Osteoblast (primary cell): ENCODE measurements at regions not wholly inside any gene's neighbourhood (a gene's known extent, or its start where the extent isn't known, plus 50 kb on each side); places are given as distances from the start of the nearest gene placed in this dataset.
A peak's percentile ranks its signal among the peaks of the same experiment; 100 is the strongest.

ENCODE experiments used
- DNase-seq: peaks from one replicate; pipeline ENCODE4 v3.0.0; 2011; ENCODE audit warnings: low spot score, mixed read lengths; ENCODE audit not compliant: insufficient read length; ENCODE audit errors: missing footprints
- H2AFZ ChIP-seq: 2 replicates; pipeline ENCODE4 v1.6.0; 2011; ENCODE audit warnings: mild to moderate bottlenecking, low read length
- H3K27ac ChIP-seq: 2 replicates; pipeline ENCODE4 v1.5.1; 2011; ENCODE audit warnings: mild to moderate bottlenecking, low read depth, low read length, moderate library complexity
- H3K27me3 ChIP-seq: 2 replicates; pipeline ENCODE4 v1.6.0; 2012; ENCODE audit warnings: mild to moderate bottlenecking, control low read depth, inconsistent platforms, low read length, moderate library complexity; ENCODE audit not compliant: insufficient read depth
- H3K36me3 ChIP-seq: 2 replicates; pipeline ENCODE4 v1.5.1; 2011; ENCODE audit warnings: mild to moderate bottlenecking, low read length, control low read depth, moderate library complexity; ENCODE audit not compliant: insufficient read depth
- H3K4me1 ChIP-seq: 2 replicates; pipeline ENCODE4 v1.5.1; 2011; ENCODE audit warnings: mild to moderate bottlenecking, low read length, control low read depth, moderate library complexity; ENCODE audit not compliant: insufficient read depth
- H3K4me2 ChIP-seq: 2 replicates; pipeline ENCODE4 v1.6.0; 2011; ENCODE audit warnings: mild to moderate bottlenecking, low read length; ENCODE audit not compliant: insufficient read depth
- H3K4me3 ChIP-seq: fragments of 200-600 bp; sonication (generic); 3 replicates; pipeline ENCODE4 v1.5.1; 2012; ENCODE audit warnings: mild to moderate bottlenecking, low read length, inconsistent platforms; ENCODE audit not compliant: insufficient read depth
- H3K79me2 ChIP-seq: 2 replicates; pipeline ENCODE4 v1.6.0; 2012; ENCODE audit warnings: mild to moderate bottlenecking, low read length, control low read depth, inconsistent platforms; ENCODE audit not compliant: insufficient read depth
- H3K9me3 ChIP-seq: 2 replicates; pipeline ENCODE4 v1.5.1; 2011; ENCODE audit warnings: low read depth, low read length, control low read depth
- H4K20me1 ChIP-seq: 2 replicates; pipeline ENCODE4 v1.6.0; 2012; ENCODE audit warnings: mild to moderate bottlenecking, low read length, control low read depth; ENCODE audit not compliant: insufficient read depth
- TF ChIP-seq, protein P1 (sequence below): IDR thresholded peaks from 2 replicates; pipeline ENCODE4 v1.5.1; 2011; ENCODE audit warnings: mild to moderate bottlenecking, low read depth, low read length, moderate library complexity; ENCODE audit errors: extremely low read depth

DNA sequence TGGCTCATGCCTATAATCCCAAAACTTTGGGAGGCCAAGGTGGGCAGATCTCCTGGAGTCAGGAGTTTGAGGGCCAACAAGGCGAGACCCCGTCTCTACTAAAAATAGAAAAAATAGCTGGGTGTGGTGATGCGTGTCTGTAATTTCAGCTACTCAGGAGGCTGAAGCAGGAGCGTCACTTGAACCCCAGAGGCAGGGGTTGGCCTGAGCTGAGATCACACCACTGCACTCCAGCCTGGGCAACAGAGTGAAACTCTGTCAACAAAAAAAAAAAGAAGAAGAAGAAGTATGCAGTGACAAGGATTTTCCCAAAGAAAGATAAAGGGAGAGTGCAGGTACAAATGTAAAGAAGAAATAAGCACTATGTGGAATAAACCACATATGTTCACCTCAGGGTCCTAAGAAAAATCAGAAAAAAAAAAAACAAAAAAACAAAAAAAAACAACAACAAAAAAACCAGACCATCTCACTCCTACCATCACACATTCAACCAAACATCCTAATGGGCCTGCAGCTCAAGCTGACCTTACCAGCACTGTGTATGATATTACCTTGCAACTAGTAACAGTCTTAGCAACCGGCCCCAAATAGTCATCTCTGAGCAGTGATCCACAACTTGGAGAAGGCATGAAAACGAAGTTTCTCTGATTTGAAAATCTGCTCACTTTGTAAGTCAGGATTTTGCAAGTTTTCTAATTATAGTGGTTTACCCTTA is 296.7 kb upstream of the PROK2 start:
- H3K4me2 ChIP-seq: peak overlapping the region; percentile 59
- TF ChIP-seq, protein P1, sequence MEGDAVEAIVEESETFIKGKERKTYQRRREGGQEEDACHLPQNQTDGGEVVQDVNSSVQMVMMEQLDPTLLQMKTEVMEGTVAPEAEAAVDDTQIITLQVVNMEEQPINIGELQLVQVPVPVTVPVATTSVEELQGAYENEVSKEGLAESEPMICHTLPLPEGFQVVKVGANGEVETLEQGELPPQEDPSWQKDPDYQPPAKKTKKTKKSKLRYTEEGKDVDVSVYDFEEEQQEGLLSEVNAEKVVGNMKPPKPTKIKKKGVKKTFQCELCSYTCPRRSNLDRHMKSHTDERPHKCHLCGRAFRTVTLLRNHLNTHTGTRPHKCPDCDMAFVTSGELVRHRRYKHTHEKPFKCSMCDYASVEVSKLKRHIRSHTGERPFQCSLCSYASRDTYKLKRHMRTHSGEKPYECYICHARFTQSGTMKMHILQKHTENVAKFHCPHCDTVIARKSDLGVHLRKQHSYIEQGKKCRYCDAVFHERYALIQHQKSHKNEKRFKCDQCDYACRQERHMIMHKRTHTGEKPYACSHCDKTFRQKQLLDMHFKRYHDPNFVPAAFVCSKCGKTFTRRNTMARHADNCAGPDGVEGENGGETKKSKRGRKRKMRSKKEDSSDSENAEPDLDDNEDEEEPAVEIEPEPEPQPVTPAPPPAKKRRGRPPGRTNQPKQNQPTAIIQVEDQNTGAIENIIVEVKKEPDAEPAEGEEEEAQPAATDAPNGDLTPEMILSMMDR: no peak
- H3K27ac ChIP-seq: no peak overlapping the region
- H3K79me2 ChIP-seq: no peaks in the 10 kb centered on the region
- H2AFZ ChIP-seq: no peak overlapping the region
- peaks cover 10% of the 10 kb centered on the region for H3K4me1 ChIP-seq
- H3K4me3 ChIP-seq: no peak overlapping the region
- no peaks in the 10 kb centered on the region for H3K9me3 ChIP-seq
- H3K27me3 ChIP-seq: no peaks in the 10 kb centered on the region
- no peaks in the 10 kb centered on the region for H4K20me1 ChIP-seq
- no peak for DNase-seq
- no peaks in the 10 kb centered on the region for H3K36me3 ChIP-seq

DNA sequence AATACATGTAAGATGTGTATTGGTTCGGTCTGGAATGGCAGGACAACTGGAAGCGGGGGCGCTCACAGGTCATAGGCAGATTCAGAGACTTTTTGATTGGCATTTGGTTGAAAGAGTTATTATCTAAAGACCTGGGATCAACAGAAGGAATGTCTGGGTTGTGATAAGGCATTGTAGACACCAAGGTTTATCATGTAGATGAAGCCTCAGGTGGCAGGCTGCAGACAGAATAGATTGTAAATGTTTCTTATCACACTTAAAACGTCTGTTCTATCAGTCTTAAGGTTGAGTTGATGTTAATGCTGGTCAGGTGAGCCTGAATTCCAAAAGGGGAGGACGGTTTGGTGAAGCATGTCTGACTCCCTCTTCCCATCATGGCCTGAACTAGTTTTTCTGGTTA is 295.9 kb upstream of the PROK2 start:
- H3K9me3 ChIP-seq: peaks cover 2% of the 10 kb centered on the region
- H3K79me2 ChIP-seq: no peaks in the 10 kb centered on the region
- H3K27me3 ChIP-seq: no peaks in the 10 kb centered on the region
- no peaks in the 10 kb centered on the region for H4K20me1 ChIP-seq
- H3K4me3 ChIP-seq: no peak overlapping the region
- H3K4me1 ChIP-seq: peaks cover 10% of the 10 kb centered on the region
- H3K36me3 ChIP-seq: no peaks in the 10 kb centered on the region
- H3K27ac ChIP-seq: no peak overlapping the region
- no peak for DNase-seq
- H3K4me2 ChIP-seq: no peak overlapping the region
- no peak overlapping the region for H2AFZ ChIP-seq
- TF ChIP-seq, protein P1: no peak

GRCh38 chr3:72080095-72080494 is 295.1 kb upstream of the PROK2 start:
- Histone ChIP-seq H3K4me1 (peaks cover 10% of the 10 kb centered on the region), H2AFZ (no peak overlapping the region), H4K20me1 (no peaks in the 10 kb centered on the region), H3K9me3 (peaks cover 2% of the 10 kb centered on the region), H3K4me2 (no peak overlapping the region), H3K27me3 (no peaks in the 10 kb centered on the region), H3K27ac (no peak overlapping the region), H3K79me2 (no peaks in the 10 kb centered on the region), H3K4me3 (no peak overlapping the region), H3K36me3 (no peaks in the 10 kb centered on the region)
- TF ChIP-seq, protein P1: no peak
- no peak for DNase-seq

DNA sequence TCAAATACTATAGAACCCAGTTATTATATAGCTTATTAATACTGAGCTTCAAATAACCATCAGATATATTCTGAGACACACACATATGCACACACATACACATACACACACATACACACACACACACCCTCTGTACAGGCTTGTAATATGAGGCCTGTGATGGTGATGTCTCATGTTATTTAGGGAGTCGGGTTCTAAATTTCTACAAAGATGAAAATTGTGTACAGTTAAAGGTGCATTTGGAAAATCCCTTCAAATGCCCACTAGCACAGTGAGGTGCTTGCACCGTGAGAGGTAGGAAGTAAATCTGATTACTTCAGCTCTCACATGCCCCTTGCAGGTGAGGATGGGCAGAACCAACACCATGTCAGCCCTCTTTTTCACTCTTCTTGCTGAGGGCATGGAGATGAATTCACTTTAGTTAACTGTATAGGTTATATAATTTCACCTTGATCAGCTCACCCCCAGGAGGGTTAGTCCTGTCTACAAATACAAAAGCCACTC is 294.5 kb upstream of the PROK2 start:
- no peaks in the 10 kb centered on the region for H4K20me1 ChIP-seq
- no peak for DNase-seq
- H3K4me1 ChIP-seq: peaks cover 10% of the 10 kb centered on the region
- H3K36me3 ChIP-seq: no peaks in the 10 kb centered on the region
- TF ChIP-seq, protein P1: no peak
- no peaks in the 10 kb centered on the region for H3K79me2 ChIP-seq
- peaks cover 2% of the 10 kb centered on the region for H3K9me3 ChIP-seq
- H3K4me3 ChIP-seq: no peak overlapping the region
- no peak overlapping the region for H2AFZ ChIP-seq
- no peak overlapping the region for H3K4me2 ChIP-seq
- H3K27ac ChIP-seq: no peak overlapping the region
- H3K27me3 ChIP-seq: no peaks in the 10 kb centered on the region
